ENCODE measurements at regions not wholly inside any gene's neighbourhood (a gene's known extent, or its start where the extent isn't known, plus 50 kb on each side); places are given as distances from the start of the nearest gene placed in this dataset.

DNA sequence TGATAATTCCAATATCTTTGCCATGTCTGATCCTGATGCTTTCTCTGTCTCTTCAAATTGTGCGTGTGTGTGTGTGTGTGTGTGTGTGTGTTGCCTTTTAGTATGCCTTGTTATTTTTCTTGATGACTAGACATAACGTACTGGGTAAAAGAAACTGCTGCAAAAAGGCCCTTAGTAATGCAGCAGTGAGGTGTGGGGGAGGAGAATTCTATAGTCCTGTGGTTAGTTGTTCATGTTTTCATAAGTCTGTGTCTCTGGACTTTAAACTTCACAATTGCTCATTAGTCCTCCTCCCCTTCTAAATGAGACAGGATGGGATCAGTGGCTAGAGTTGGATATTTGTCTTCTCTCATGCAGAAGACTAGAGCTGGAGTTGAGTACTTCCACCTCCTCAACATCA, 346.2 kb upstream of the IRX1 start:
- H3K4me3 Mint-ChIP-seq, result no peak overlapping the region
- no peaks in the 10 kb centered on the region for H3K4me1 Mint-ChIP-seq (ENCODE audit: low read depth)
- no peaks in the 10 kb centered on the region for H3K27me3 Mint-ChIP-seq (ENCODE audit: low read depth)
- DNase-seq, result no peak
- peaks cover 10 to 12% of the 10 kb centered on the region in 2 donors for H3K9me3 Mint-ChIP-seq
- no peak for ATAC-seq (replicated peaks in 1 of 2)
- H3K36me3 Mint-ChIP-seq (ENCODE audit: insufficient read depth in 2 of 2), result peaks cover 0 to 3% of the 10 kb centered on the region in 2 donors
- no peak overlapping the region for H3K27ac Mint-ChIP-seq

DNA sequence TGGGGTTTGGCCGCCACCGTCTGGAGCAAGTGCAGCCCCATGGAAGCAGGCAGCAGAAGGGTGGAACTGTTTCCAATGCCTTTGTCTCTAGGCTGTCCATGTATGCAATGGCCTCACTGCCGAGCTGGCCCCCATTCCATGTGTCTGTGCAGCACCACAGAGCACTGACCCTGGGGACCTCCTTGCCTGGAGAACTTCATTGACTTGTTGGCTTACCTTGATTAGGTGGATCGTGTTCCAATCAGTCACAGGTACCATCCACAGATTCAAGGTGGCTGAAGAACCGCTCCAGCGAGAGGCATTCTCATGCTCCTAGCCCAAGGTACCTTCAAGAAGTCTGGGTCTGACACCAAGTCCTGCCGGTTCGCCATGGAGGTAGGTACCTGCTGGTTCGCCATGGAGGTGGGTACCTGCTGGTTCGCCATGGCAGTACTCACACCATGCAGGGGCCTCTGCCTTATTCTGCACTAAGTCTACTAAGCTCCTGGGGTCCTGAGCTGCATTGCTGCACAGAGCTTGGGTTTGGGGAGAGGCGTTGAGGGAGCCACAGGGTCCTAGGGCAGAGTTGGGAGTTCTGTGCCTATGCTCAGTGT, 358.3 kb upstream of the IRX1 start:
- ATAC-seq (replicated peaks in 1 of 2), result no peak
- DNase-seq, result no peak
- Mint-ChIP-seq H3K36me3 (ENCODE audit: insufficient read depth in 2 of 2) (no peaks in the 10 kb centered on the region), H3K27me3 (ENCODE audit: low read depth) (no peaks in the 10 kb centered on the region), H3K4me3 (no peak overlapping the region), H3K4me1 (ENCODE audit: low read depth) (no peaks in the 10 kb centered on the region), H3K27ac (no peak overlapping the region), H3K9me3 (peaks cover 4 to 5% of the 10 kb centered on the region in 2 donors)

DNA sequence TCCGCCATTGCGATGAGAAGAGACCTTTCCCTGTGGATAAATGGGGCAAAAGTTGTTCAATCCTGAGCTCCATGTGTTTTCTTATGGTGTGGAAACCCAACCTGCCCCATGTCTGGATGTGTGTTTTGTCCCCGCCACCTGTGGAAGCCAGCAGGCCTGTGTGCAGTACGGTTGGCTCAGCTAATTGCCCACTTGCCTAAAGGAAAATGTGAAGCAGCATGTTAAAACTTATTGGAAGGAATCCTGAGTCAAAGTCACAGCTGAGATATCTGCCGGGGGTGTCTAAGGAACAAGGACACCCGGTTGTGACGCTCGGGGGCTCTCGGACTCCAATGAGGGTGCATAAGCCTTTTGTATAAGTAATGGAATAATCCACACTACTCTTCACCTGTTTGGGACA, 361.1 kb upstream of the IRX1 start:
- peaks cover 0 to 2% of the 10 kb centered on the region in 2 donors for H3K9me3 Mint-ChIP-seq
- no peak overlapping the region for H3K4me3 Mint-ChIP-seq
- no peak overlapping the region for H3K27ac Mint-ChIP-seq
- no peaks in the 10 kb centered on the region for H3K27me3 Mint-ChIP-seq (ENCODE audit: low read depth)
- no peaks in the 10 kb centered on the region for H3K36me3 Mint-ChIP-seq (ENCODE audit: insufficient read depth in 2 of 2)
- ATAC-seq (replicated peaks in 1 of 2), result no peak
- no peaks in the 10 kb centered on the region for H3K4me1 Mint-ChIP-seq (ENCODE audit: low read depth)
- no peak for DNase-seq

DNA sequence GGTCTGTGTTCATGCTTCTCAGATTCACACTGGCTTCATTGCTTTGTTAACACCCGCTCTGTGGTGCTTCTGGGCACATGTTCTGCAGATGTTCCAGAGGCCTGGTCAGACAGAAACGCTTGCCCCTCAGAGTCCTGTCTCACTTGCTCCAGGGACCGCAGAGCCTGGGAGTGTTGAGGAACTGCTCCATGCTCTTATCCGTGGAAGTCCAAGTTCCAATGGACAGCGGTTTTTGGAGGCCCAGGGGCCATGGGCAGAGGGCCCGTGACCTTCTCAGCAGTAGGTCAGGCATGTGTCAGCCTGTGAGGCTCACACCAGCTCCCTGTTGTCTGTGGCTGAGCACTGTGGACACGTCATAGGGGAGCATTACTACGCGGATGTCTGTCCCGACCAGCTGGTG, 364.7 kb upstream of the IRX1 start:
- Mint-ChIP-seq H3K27me3 (ENCODE audit: low read depth) (no peaks in the 10 kb centered on the region), H3K9me3 (peaks cover 0 to 5% of the 10 kb centered on the region in 2 donors), H3K4me1 (ENCODE audit: low read depth) (no peaks in the 10 kb centered on the region), H3K27ac (no peak overlapping the region), H3K36me3 (ENCODE audit: insufficient read depth in 2 of 2) (no peaks in the 10 kb centered on the region), H3K4me3 (no peak overlapping the region)
- DNase-seq (no peak), ATAC-seq (replicated peaks in 1 of 2) (no peak)

DNA sequence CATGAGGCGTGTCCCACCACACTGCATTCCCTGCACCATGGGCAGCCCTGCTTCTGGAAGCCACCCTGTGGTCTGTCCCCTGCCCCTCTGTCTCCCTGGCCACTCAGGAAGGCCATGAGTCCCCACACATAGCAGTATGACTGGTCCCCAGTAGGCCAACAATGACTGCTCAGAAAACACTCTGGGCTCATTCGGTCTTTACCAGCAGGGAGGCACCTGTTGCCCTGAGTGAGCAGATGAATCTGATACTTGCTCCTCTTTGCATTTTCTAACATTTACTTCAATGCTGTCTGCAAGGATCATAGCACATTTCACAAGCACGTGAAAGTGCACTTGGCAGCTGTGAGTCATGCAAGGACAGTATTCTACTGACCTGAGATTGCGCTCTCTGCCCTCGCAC, 365.4 kb upstream of the IRX1 start:
- Mint-ChIP-seq H3K4me1 (ENCODE audit: low read depth) (no peaks in the 10 kb centered on the region), H3K36me3 (ENCODE audit: insufficient read depth in 2 of 2) (no peaks in the 10 kb centered on the region), H3K27me3 (ENCODE audit: low read depth) (no peaks in the 10 kb centered on the region), H3K27ac (no peak overlapping the region), H3K9me3 (peaks cover 0 to 3% of the 10 kb centered on the region in 2 donors), H3K4me3 (no peak overlapping the region)
- no peak for DNase-seq
- no peak for ATAC-seq (replicated peaks in 1 of 2)

DNA sequence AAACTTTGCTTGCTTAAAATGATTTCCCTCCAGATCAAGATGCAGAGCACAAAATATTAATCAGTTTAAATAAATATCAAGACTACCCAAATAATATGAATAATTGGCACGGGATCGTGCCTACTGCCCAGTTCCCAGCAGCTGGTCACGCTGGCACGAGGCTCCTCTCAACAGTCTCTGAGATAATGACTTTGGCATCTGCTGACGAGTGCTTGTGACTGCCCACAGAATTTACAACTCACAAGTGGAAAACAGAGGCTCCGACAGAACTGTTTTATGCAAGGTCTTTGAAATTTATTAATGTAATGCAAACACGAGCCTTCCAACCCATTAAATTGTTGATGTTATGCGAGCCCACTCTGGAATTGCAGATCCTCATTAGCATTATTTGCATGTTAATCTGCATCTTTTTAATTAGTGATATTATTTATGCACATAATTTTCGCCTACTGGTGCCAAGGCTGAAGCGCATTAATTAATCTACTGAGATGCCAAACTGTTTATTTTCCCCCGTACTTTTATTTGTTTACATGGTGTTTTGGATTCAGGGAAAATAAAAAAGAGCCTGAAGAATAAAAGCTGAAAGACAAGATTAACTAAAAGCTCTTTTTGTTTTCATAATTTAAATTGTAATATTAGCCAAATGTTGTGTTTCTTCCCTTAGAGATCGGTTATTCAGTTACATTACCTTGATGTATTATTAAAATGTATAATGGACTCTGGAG, 369.3 kb upstream of the IRX1 start:
- DNase-seq (no peak), ATAC-seq (replicated peaks in 1 of 2) (no peak)
- Mint-ChIP-seq H3K4me3 (no peak overlapping the region), H3K36me3 (ENCODE audit: insufficient read depth in 2 of 2) (no peaks in the 10 kb centered on the region), H3K4me1 (ENCODE audit: low read depth) (no peaks in the 10 kb centered on the region), H3K27me3 (ENCODE audit: low read depth) (no peaks in the 10 kb centered on the region), H3K27ac (no peak overlapping the region), H3K9me3 (peaks cover 0 to 3% of the 10 kb centered on the region in 2 donors)

DNA sequence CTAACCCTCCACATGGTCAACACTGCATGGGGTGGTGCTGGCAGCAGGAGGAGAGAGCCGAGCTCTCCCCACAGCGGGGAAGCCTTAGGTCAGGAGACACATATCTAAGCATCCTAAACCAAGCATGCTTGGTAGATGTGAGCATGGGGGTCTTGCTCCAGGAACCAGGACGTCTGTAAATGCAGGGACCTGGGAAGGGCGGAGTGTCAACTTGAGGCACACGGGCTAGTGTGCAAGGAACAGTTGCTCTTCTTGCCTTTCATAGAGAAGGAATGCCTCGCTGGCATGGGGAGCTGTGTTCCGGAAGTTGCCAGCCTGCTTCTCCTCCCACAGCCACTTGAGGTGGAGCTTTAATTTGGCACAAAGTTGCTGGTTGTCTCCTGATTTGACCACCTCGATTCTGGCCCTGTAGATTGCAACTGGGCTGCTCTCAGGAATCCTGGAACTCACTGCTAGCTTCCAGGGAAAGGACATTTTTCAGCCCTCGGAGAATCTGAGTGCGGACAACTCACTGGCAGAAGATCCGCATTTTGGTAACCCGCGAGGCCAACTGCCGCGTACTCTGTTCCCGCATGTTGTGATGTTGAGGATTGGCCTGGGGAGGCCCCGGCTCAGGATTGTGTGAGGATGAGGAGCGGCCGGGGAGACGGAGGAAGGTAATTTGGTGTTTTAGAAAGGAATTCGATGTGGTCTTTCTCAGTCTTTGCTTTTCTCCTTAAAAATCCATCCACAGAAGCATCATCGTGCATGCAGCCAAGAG, 370.3 kb upstream of the IRX1 start:
- Mint-ChIP-seq H3K4me1 (ENCODE audit: low read depth) (no peaks in the 10 kb centered on the region), H3K9me3 (peaks cover 0 to 3% of the 10 kb centered on the region in 2 donors), H3K27me3 (ENCODE audit: low read depth) (no peaks in the 10 kb centered on the region), H3K27ac (no peak overlapping the region), H3K36me3 (ENCODE audit: insufficient read depth in 2 of 2) (no peaks in the 10 kb centered on the region), H3K4me3 (no peak overlapping the region)
- DNase-seq, result no peak
- no peak for ATAC-seq (replicated peaks in 1 of 2)

DNA sequence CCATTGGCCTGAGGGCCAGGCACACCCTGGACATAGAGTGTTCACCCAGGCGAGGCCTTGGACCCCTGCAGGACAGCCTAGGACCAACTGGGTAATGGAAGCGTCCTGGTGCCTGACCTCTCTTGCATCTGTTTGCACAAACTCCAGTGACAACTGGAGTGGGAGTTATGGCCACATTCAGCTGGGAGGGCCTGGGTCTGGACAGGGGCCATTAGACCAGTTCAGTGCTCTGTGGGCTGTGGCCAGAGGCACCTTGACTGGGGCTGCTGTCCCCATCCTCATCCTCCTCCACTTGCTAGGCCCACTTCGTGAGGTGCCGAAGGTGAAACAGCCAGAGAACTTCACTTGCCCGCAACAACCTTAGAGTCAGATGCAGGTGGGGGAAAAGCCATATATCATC, 372.7 kb upstream of the IRX1 start:
- Mint-ChIP-seq H3K36me3 (ENCODE audit: insufficient read depth in 2 of 2) (no peaks in the 10 kb centered on the region), H3K4me1 (ENCODE audit: low read depth) (no peaks in the 10 kb centered on the region), H3K4me3 (no peak overlapping the region), H3K27me3 (ENCODE audit: low read depth) (no peaks in the 10 kb centered on the region), H3K27ac (no peak overlapping the region), H3K9me3 (peaks cover 0 to 3% of the 10 kb centered on the region in 2 donors)
- DNase-seq (no peak), ATAC-seq (replicated peaks in 1 of 2) (no peak)

DNA sequence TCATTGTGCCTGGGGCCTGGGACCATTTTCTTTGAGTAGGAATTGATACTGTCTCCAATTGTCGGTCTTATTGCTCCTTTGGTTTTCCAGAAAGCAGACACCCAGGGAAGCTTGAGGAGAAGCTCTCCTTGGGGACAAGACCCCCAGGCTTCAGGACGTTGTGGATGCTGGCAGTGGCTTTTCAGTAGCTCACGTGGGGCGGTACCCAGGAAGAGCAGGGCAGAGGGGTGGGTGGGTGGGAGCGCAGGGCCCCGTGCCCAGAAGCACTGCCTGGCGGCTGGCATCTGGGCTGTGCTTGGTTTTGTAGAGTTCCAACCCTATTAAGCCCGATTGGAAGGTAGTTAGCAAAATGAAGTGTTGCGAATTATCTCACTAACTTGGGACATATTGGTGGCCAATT, 374.2 kb upstream of the IRX1 start:
- Mint-ChIP-seq H3K9me3 (no peaks in the 10 kb centered on the region), H3K4me3 (no peak overlapping the region), H3K27me3 (ENCODE audit: low read depth) (no peaks in the 10 kb centered on the region), H3K4me1 (ENCODE audit: low read depth) (no peaks in the 10 kb centered on the region), H3K27ac (no peak overlapping the region), H3K36me3 (ENCODE audit: insufficient read depth in 2 of 2) (no peaks in the 10 kb centered on the region)
- ATAC-seq (replicated peaks in 1 of 2) (no peak), DNase-seq (no peak)

DNA sequence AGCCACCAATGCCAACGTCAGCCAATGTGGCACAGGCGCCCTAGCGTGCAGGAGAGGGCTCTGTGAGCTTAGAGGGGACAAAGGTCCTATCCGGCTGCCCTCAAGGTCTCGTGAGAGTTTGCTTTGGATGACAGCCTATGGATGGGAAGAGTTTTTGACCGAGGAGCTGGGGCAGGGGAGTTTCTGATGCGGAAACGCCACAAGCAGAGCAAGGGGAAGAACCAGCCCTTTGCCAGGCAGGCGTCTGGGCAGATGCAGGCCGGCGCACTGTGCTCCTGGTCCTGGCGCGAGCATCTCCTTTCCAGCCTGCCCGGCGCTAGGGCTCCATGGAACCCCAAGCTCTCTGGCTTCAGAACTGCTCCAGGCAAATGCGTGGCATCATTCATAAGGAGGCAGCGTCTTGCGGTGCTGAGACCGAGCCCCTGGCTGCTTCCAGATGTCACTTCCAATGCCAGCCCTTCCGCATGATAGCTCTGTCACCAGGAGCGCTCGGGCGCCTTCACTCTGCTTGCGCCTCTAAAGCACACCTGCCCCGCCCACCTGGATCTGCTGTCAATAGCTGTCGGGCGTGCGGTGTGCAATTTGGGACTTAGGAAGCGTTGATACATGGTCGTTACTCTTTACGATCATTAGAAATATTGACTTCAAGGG, 374.9 kb upstream of the IRX1 start:
- ATAC-seq (replicated peaks in 1 of 2) (no peak), DNase-seq (no peak)
- no peaks in the 10 kb centered on the region for H3K36me3 Mint-ChIP-seq (ENCODE audit: insufficient read depth in 2 of 2)
- no peaks in the 10 kb centered on the region for H3K4me1 Mint-ChIP-seq (ENCODE audit: low read depth)
- H3K4me3 Mint-ChIP-seq, result no peak overlapping the region
- peaks cover 0 to 2% of the 10 kb centered on the region in 2 donors for H3K9me3 Mint-ChIP-seq
- H3K27ac Mint-ChIP-seq, result no peak overlapping the region
- H3K27me3 Mint-ChIP-seq (ENCODE audit: low read depth), result no peaks in the 10 kb centered on the region

DNA sequence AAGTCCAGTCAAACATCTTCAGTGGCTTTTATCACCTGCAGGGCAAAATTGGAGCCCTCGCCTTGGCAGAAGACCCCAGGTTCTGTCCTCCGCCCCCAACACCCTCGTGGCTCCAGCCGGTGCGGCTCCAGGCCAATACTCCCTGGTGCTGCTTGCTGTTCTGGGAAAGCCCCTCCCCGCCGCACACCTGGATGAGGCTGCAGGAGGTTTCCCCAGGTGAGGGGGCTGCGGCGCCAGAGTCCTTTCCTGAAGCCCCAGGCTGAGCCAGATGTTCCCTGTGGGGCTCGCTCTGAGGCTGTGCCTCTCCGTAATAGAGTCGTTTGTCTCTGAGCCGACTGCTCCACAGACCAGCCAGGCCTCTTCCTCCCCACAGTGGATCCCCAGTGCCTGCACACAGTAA, 375.4 kb upstream of the IRX1 start:
- Mint-ChIP-seq H3K27me3 (ENCODE audit: low read depth) (no peaks in the 10 kb centered on the region), H3K36me3 (ENCODE audit: insufficient read depth in 2 of 2) (no peaks in the 10 kb centered on the region), H3K27ac (no peak overlapping the region), H3K4me1 (ENCODE audit: low read depth) (no peaks in the 10 kb centered on the region), H3K9me3 (peaks cover 0 to 2% of the 10 kb centered on the region in 2 donors), H3K4me3 (no peak overlapping the region)
- no peak for DNase-seq
- ATAC-seq (replicated peaks in 1 of 2), result no peak

DNA sequence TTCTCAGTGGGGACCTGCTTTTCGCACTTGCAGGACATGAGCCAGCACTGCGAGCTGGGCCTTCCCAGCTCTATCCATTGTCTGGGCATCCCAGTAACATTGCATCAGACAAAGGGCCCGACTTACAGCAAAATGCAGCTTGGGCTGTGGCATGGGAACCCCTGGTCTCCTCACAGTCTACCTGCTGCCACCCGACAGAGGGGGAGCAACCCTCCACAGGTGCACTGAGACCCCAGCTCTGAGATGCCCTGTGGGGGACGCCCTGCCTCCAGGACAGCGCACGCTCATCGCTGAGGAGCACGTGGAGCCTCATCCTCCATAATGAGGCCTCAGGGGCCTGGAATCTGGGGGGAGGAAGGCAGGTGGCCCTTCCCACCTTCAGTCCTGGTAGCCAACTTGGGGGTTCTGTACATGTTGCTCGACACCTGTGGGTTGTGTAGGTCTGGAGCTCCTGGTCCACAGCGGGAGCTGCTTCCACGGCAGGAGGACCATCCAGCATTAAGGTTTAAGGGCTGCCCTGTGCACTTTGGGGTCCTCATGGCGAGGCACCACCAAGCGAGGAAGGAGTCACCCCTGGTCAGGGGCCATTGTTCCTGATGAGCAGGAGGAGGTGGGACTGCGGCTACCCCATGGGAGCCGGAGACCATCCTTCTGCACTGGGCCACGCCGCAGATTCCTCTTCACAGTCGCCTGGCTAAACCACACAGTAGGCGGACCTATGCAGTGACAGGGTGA, 376.5 kb upstream of the IRX1 start:
- no peak for DNase-seq
- no peak overlapping the region for H3K27ac Mint-ChIP-seq
- no peaks in the 10 kb centered on the region for H3K27me3 Mint-ChIP-seq (ENCODE audit: low read depth)
- no peaks in the 10 kb centered on the region for H3K4me1 Mint-ChIP-seq (ENCODE audit: low read depth)
- peaks cover 0 to 2% of the 10 kb centered on the region in 2 donors for H3K9me3 Mint-ChIP-seq
- H3K36me3 Mint-ChIP-seq (ENCODE audit: insufficient read depth in 2 of 2), result no peaks in the 10 kb centered on the region
- H3K4me3 Mint-ChIP-seq, result no peak overlapping the region
- ATAC-seq (replicated peaks in 1 of 2), result no peak

Data from activated T-cell treated with anti-CD3 and anti-CD28 coated beads, Interleukin-2, amount 50 U/mL, for 72 hours (primary cell).